HG03066 (cell line): ENCODE measurements at regions not wholly inside any gene's neighbourhood (a gene's known extent, or its start where the extent isn't known, plus 50 kb on each side); places are given as distances from the start of the nearest gene placed in this dataset.
"Not testable (repeated sequence)": the region's sequence is repeated elsewhere in the genome, so short reads cannot be mapped to it uniquely, and the experiment has no call there.

Experiments
- ATAC-seq: cut with Tn5 transposase; IDR thresholded peaks from one replicate; pipeline ENCODE4 v1.9.1; 2021; ENCODE audit warnings: low read depth; ENCODE audit not compliant: unreplicated experiment

DNA sequence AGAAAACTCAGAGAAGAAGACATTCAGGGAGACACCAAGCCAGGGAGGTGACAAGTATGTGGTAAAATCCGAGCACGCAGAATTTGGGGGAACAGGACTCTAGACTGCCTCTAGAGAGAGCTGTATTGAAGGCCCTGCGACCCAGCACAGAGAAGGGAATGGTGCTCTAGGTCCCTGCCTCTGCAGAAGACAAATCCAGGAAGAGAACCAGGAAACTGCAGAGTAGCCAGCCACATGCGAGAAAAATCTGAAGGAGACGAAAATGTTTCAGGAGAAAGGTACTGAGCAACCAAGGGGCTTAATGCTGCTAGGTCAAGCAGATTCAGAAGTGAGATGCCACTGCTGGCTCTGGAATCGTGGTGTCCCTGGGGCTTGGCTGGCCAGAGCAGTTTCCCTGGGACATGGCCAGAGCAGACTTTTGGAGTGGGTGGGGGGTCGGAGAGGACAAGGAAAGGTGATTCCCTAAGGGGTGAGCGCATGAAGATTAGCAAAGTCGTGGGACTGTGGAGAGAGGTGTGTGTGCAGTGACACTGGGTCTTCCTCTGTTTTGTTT lies 158.0 kb upstream of the KLF6 start:
- ATAC-seq: no peak

DNA sequence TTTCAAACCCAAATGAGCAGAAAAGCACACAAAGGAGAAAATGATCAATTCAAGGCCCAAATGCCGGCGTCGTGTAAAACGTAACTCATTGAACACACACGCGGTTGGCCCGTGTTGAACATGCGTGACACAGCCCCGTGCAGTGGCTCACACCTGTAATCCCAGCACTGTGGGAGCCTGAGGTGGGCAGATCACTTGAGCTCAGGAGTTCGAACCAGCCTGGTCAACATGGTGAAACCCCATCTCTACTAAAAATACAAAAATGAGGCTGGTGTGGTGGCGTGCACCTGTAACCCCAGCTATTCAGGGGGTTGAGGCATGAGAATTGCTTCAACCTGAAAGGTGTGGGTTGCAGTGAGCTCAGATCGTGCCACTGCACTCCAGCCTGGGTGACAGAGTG lies 156.7 kb upstream of the KLF6 start:
- ATAC-seq: no peak

DNA sequence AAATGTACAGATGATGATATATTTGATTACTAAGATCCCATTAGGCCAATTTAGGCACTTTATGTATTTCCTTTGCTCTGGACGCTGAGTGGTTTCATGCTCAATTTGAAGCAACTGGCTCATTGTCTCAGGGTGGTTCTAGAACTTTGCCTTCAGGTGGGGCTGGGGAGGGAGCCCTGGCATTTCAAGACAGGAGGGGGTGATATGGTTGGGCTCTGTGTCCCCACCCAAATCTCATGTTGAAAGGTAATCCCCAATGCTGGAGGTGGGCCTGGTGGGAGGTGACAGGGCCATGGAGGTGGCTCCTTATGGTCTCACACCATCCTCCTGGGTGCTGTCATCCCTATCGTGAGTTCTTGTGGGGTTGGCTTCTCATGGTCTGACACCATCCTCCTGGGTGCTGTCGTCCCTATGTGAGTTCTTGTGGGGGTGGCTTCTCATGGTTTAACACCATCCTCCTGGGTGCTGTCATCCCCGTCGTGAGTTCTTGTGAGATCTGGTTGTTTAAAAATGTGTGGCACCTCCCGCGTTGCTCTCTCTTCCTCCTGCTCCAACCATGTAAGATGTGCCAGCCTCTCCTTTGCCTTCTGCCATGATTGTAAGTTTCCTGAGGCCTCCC lies 151.5 kb upstream of the KLF6 start:
- ATAC-seq: no peak

DNA sequence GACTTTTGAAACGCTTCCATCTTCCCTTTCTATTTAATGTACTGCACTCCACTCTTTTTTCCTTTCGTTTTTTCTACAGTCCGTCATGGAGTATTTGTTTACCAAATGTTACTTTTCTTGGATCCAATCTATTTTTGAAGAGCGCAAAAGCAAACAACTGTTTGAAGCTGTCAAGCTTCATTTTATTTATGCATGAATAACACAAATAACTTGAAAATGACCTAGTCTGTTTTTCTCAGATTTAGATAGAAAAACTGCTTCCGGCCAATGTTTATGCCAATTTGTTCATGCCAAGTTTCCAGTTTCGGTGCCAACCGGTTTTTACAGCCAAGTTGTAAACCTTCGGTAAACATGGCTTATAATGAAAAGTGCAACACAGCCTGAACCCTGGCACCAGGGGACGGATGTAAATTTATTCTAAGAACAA lies 150.9 kb upstream of the KLF6 start:
- ATAC-seq: no peak

DNA sequence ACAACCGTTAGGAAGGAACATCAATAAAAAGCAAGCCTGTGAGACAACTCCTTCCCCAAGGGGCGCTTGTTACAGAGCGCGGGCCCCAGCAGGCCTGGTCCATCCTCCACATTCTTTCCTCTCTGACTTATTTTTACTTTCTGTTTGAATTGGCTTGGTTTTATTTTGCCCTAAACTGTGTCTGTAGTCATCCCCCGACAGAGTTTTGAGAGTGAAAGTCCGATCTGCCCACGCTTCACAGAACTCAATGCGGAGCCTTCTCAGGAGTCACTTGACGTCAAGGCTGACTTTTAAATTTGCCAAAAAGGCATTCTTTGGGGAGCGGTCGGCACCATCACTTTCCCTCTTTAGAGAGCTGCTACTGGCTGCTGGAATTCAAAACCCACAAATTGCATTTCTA lies 150.1 kb upstream of the KLF6 start:
- peak; percentile 98 for ATAC-seq

DNA sequence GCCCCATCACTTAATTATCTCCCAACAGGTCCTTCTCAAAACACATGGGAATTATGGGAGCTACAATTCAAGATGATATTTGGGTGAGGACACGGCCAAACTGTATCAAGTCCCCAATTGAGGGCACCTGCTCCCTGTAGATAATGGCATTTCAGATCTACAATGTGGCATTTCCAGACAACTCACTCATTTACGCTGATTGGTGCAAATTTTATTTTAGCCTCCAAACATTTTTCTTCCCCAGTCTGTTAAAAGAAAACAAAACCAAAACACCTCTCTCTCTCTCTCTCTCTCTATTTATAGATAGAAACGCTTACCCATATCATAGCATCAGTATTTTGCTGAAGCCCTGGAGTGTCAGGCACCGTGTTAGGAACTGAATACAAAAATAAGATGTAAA lies 148.7 kb upstream of the KLF6 start:
- no peak for ATAC-seq

DNA sequence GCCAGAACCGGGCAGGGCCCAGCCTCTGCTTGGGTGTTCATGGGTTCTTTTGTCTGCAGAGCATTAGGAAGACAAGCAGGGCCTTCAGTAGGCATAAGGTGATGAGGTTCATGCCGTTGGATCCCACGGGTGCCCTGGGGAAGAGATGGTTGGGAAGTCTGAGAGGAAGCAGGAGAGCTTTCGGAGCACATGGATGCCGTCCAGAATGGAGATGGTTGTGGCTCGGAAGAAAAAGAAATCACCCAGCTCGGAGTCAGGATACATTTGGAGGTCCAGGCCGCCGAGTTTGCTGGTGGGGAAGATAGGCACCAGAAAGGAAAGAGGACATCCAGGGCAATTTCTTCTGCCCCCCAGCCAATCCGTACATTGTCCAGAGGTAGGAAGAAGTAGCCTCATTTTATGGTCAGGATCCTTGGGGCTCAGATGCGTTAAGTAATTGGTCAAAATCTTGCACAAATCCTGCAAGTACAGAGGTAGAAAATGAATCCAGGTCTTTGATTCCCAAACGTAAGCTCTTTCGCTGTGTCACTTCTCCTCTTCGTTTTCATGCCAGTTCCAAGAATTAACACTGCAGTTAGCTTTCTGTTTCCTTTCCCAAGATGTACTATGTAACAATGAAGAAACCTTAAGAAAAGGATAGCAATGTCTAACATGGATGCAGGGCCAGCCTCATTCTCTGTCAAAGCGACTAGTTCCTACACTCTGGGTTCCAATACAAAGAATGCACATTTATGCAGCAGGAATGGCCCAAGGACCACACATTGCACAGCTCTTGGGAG lies 147.8 kb upstream of the KLF6 start:
- no peak for ATAC-seq

DNA sequence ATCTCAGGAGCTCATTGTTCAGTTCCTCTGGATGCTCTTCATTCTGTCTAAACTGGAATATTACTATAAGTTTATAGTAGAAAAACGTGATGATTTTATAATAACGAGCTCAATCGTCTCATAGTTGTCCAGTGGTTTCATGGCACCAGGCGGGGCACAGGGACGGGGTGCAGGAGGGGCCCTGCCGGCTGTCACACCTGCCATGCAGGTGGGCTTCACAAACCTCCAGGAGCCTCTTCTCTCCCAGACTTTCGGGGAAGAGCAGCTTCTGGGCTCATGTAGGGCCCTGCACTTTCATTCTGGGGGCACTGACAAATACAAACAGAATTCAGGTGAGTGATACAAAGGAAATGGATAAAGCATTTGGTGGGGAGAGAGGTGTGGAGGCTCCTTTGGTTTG lies 146.9 kb upstream of the KLF6 start:
- ATAC-seq: no peak

DNA sequence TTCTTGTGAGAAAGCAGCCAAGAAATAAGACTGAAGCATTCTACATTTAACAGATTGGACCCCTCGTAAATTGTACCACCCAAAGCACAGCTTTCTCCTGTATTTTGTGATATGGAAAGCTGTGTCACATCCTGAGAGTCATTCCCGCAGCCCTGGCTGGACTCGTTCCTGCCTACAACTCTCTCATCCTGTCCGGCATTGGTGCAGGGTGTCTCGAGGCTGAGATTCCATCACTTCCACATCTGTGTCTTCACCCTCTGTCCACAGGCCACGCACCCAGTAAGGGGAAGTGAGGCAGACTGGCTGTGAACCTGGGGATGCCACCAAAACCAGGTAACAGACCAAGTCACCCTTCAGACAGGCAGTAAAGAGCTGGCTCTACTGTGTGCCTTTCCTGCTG lies 146.2 kb upstream of the KLF6 start:
- ATAC-seq: no peak

DNA sequence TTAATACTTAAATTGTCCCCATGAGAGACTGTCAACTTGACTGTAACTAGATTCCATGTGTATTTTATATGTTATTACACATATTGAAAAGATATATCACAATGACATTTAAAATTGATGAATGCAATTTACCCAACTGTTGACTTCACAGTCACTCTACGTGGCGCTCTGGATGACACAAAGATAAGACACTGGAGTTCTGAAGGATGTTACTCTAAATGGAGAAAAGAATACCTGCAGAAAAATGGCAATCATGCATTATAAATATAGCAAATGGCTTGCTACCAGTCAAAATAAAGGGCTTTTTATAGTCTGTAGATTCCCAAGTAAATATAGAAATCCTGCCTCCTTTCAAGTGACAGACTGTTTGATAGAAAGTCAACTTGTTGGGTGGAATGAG lies 143.6 kb upstream of the KLF6 start:
- ATAC-seq: no peak

DNA sequence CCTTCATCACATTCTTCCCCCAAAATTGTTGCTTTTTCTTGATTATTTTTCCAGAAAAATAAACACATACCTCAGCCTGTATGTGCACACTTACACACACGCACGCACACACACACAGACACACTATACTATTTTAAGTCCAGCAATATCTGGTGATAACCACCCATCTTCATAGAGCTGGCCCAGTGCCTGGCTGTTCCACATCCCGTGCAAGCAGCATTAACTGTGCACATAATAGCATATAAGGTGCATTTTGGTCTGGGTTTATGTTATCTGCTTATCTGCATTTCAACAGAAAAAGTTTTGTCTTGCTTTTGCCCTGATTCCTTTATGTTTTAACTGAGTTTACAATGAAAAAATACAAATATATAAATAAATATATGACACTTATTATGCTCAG lies 143.1 kb upstream of the KLF6 start:
- ATAC-seq: no peak

DNA sequence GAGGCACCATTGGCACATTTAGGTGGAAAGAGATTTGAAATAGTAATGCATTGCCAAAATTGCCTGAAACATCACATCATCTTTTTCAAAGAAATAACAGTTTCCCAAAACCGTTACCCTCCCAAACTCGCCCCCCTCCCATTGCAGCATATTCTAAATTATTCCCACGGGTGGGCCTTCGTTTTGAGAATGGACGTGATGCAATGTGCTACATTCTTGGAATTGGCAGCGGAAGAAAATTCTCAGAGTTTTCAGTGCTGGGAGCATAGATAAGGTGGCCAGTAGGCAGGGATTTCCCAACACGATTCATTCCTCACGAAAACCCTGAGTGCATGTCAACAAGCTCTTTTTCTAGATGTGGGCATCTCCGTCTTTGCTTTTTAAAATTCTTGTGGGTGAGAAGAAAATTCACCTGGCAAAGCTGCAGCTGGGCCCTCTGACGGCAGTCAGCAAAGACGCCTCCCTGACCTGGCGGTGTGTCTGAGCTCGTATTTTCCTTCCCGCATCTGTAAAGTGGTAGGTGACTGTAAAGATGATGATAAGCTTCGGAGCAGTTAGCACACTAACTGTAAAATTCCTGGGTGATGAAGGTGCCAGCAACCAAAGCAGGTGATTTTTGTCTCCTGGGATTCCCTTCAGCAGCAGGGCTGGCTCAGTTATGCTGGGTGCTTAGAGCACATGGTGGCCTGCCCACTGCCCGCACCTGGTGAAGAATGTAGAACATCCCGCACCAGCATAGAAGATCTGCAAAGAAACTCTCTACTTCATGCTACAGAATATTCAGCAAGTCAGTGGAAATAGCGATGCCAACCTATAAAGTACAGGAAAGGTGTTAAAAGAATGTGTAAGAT lies 141.9 kb upstream of the KLF6 start:
- no peak for ATAC-seq

DNA sequence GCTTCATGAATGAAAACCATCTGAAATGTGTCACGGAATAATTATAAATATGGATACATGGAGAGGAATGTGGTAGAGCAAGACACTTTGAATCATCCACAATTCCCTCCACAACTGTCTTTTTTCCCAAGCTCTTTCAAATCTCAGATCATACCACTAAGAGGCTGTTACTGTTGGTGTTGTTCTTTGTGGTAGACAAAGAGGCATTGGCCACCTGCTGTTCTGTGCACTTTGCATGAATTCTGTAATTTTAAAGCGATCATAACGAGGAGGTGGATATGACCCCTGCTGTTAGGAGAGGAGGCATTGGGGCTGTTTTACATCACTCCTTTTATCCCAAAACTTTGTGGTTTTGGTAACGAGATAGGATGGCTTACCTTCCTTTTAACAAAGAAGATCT lies 141.2 kb upstream of the KLF6 start:
- ATAC-seq: no peak

DNA sequence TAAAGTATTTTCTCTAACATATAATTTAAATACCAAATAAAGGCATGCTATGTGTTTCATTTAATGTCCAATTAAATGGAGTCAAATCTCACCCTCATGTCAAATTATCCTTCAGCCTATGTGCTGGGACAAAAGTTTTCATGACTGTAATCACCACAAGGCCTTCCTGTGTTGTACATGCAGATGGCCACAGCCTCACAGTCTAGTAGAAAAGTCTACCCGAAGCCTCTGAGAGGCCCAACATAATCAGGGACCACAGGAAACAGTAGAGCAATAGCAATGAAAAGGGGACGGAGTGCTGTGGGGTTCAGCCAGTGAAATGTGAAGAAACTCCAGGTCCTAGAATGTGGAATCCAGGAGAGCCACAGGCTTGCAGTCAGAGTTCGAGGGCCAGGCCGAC lies 140.2 kb upstream of the KLF6 start:
- no peak for ATAC-seq

DNA sequence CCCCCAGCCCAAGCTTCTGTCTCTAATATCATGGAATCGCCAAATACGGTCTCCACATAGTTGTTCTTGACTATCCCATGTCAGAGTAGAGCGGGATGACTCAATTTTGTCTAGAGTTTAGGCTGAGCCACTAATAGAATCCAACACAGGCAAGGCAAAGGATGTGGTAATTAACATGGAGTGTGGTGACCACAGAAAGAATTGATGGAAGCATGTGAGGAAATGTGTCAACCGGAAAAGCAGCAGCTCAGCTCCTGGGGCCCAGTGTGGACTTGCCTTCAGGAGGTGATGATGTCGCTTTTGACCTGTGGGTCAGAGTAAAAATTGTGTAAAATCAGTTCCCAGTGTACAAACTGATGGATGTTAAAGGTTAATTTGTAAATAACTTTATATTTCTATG lies 139.3 kb upstream of the KLF6 start:
- ATAC-seq: no peak

DNA sequence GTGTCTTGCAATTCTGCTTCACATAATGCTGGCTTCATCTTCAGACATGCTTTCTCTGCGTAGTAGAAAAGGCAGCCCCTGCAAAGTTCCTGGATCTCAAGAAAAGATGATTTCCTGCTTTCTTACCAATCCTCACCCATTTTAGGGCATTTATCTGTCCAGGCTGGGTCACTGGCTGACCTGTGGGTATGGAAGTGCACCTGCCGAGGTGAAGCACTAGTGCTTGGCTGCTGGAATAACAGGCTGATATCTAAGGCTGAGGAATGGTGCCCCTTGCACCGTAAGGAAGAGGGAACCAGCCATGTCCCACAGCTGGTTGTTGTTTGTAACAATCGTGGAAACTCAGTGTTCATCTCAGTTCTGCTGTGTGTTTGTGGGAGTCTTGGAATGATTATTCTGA lies 138.0 kb upstream of the KLF6 start:
- ATAC-seq: no peak

DNA sequence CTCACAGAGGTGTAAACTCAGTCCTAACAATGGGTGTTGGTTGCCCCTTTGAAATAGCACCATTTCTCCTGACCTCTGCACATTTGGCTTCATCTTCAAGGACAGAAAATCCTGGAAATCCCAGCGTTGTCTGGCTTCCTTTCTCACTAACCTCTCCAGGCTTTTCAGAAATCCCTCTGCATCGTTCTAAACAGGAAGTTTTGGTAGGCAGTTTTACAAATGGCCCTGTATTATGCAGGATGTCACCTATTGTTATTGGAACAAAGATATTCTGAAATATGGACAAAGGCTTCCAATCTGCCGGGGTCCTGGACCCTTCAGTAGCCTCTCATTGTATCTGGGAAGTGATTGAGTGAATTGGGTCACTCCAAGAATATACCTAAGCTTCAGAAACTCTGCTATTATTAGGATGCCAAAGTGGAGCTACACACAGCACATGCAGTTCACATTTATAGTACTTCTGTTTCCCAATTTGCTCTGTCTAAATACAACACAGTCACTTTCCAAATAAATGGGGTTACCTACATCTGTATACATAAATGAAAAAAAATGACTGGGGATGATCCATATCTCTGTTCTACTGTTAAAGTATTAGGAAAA lies 134.8 kb upstream of the KLF6 start:
- no peak for ATAC-seq

DNA sequence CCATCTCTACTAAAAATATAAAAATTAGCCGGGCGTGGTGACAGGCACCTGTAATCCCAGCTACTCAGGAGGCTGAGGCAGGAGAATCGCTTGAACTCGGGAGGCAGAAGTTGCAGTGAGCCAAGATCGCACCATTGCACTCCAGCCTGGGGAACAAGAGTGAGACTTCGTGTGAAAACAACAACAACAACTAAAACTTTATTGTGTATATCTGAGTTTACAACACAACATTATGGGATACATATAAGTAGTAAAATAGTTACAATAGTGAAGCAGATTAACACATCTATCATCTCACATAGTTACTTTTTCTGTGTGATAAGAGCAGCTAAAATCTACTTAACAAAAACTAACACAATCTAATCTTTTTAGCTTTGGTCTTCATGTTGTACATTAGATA lies 132.4 kb upstream of the KLF6 start:
- not testable (repeated sequence) for ATAC-seq

DNA sequence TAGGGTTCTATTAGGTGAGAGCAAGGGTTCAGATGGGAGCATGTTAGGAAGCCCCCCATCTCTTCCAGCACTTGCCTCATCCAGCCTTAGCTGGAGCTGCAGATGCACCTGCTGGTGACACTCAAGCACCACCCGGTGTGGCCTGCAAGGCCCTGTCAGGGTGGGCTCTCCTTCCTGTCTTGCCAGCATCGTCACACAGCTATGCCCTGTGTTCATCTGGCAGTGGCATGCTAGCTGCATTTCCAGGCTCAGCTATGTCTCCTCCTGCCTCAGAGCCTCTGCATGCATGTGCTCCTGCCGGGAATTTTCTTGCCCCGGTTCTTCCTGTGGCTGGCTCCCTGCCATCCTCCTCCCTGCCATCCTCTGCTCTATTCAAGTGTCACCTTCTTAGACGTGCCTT lies 129.7 kb upstream of the KLF6 start:
- ATAC-seq: no peak

DNA sequence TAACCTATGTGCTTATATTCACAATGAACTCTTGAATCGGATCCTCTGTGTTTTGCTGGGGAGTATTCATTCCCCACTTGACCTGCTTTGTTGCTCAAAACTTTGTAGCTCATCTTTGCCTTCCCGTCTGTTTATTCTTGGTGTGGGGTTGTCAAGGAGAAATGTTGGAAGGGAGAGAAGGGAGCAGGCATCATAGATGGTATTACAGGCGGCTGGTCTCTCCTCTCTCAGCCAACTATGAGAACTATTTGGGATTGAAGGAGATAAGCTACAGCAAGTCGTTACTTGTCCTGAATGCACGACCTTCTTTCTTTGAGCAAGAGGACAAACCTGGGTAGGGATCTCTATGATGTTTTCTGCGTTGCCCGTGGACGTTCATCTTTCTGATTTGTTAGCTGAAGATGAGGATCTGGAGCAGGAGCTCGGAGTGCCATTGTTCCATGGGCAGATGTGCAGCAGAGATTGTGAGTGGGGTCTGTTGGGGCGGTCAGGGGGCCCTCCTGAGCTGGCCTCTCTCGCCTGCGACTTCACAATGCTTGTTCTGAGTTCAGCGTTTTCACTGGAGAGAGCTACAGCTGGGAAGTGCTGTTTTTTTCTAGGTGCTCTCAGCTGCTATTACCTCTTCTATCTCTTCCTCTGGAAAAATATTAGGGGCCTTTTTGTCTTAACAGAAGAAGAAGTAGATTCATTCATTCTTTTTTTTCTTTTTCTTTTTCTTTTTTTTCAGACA lies 126.9 kb upstream of the KLF6 start:
- ATAC-seq: no peak
